Peyer's patch (tissue), 4 donors: ENCODE measurements at regions not wholly inside any gene's neighbourhood (a gene's known extent, or its start where the extent isn't known, plus 50 kb on each side); places are given as distances from the start of the nearest gene placed in this dataset.

Source experiments
- POLR2A ChIP-seq, 2 donors: fragments of 450-650 bp; IDR thresholded peaks; one replicate each; pipeline ENCODE4 v1.5.1; 2017; ENCODE audit warnings: antibody characterized with exemption in 2 of 2, mild to moderate bottlenecking in 2 of 2, moderate library complexity in 2 of 2
- TF ChIP-seq, protein P1 (sequence below), 6 experiments: fragments of 450-650 bp in 4 of 6; fragments of 200-600 bp in 2 of 6; sonication (generic) in 1 of 6; IDR thresholded peaks; one replicate each; pipeline ENCODE4 v1.5.1; 2017 to 2019; ENCODE audit warnings: antibody characterized with exemption in 6 of 6, mild to moderate bottlenecking in 3 of 6, moderate library complexity in 1 of 6

DNA sequence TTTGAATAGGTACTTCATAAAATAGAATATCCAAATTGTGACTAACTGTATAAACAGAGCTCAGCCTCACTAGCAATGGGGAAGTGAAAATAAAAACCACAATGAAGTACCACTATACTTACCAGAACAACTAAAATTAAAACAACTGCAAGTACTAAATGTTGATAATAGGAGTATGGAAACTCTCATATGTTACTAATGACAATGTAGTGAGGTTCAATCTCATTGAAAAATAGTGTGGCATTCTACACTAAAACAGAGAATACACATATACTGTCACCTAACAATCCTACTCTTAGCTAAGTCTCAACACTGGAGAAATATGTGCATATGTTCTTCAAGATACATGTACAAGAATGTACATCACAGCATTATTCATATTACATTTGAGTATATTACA, 132.0 kb upstream of the CARMIL1 start:
- TF ChIP-seq, protein P1, sequence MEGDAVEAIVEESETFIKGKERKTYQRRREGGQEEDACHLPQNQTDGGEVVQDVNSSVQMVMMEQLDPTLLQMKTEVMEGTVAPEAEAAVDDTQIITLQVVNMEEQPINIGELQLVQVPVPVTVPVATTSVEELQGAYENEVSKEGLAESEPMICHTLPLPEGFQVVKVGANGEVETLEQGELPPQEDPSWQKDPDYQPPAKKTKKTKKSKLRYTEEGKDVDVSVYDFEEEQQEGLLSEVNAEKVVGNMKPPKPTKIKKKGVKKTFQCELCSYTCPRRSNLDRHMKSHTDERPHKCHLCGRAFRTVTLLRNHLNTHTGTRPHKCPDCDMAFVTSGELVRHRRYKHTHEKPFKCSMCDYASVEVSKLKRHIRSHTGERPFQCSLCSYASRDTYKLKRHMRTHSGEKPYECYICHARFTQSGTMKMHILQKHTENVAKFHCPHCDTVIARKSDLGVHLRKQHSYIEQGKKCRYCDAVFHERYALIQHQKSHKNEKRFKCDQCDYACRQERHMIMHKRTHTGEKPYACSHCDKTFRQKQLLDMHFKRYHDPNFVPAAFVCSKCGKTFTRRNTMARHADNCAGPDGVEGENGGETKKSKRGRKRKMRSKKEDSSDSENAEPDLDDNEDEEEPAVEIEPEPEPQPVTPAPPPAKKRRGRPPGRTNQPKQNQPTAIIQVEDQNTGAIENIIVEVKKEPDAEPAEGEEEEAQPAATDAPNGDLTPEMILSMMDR (IDR thresholded peaks at IDR 0.05) = no peak
- TF ChIP-seq POLR2A (IDR thresholded peaks at IDR 0.05) = no peak
